Suppressor macrophage treated with lipopolysaccharide for 1 hour (primary cell): ENCODE measurements at regions not wholly inside any gene's neighbourhood (a gene's known extent, or its start where the extent isn't known, plus 50 kb on each side); places are given as distances from the start of the nearest gene placed in this dataset.
A peak's percentile ranks its signal among the peaks of the same experiment; 100 is the strongest.
"Not testable (repeated sequence)": the region's sequence is repeated elsewhere in the genome, so short reads cannot be mapped to it uniquely, and the experiment has no call there.

ENCODE experiments used
- DNase-seq, 3 donors: peaks; one replicate each; pipeline ENCODE4 v3.0.0-alpha.2; 2020 to 2022

DNA sequence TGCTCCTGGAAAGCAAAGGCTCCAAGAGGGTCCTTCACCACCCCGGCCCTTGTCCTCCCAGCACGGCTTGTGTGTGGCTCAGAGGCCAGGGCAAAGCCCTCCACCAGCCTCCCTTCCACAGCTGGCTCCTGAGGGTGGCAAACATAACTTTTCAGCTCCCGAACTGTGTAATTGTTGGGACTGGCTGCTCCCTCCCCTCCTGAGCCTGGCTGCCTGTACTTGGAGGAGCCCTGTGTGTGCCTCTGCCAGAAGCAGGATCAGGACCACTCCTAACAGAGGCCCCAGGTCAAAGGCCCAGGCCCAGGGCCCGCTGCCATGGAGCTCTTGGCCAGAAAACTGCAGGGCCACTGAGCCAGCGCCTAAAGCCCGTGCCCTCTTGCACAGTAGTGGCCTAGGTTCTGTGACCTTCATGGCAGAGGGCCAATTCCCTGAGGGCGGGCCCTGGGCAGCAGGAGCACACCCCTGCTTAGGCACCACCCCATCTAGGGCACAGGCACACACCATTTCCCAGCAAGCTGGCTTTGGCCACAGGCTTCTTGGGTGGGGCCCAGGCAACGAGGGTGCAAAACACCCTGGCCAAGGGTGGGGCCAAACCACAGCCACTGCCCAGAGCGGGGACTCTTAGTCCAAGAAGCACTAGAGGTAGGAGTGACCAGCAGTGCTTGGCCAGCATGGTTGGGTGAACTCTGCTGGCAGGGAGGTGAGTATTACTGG is 201.2 kb downstream of the TBC1D2B start:
- not testable (repeated sequence) for DNase-seq

DNA sequence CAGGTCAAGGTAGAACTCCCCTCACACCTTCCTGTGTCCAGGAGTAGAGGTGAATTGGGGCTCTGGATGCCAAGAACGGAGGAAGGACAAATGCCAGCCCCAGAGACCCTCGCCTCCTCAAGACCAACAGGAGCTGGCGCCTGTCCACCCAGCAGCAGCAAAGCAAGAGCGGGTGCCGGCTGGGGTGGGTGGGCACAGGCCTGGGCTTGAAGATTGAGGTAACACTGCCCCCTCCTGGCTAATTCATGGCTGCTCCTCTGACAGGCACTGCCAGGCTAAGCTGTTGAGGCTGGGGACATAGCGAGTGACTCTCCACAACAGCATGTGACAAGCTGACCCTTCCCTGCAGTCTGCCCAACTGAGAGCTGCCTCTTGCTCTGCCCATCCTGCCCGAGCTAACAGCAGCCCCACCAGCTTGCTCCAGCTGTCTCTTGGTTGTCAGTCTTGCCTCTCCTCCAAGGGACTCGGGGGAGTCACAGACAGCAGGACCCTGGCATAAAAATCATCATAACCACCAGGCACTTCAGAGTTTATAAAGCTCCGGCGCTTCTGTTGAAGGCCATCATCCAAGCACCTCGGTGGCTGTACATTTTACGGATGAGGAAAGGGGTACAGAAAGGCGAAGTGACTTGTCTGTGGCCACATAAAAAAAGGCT is 202.3 kb downstream of the TBC1D2B start:
- peak; percentile 57 to 73 (median 71) for DNase-seq

DNA sequence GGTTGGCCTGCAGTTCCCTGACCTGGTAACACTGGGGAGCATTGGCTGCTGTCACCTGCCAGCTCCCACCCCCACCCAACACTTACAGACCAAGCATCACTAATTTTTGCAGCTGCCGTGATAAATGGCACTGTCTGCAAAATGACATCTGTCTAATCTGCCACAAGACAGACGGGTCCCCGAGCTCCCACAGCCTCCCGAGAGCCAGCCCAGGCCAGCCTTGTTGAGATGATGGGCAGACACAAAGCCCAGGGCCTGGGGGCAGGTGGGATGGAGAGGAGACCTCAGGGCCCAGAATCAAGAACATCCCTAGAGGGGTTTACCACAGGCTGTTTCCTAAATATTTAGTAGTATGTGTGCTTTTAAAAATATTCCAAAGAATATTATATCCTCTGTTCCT is 203.4 kb downstream of the TBC1D2B start:
- no peak for DNase-seq

DNA sequence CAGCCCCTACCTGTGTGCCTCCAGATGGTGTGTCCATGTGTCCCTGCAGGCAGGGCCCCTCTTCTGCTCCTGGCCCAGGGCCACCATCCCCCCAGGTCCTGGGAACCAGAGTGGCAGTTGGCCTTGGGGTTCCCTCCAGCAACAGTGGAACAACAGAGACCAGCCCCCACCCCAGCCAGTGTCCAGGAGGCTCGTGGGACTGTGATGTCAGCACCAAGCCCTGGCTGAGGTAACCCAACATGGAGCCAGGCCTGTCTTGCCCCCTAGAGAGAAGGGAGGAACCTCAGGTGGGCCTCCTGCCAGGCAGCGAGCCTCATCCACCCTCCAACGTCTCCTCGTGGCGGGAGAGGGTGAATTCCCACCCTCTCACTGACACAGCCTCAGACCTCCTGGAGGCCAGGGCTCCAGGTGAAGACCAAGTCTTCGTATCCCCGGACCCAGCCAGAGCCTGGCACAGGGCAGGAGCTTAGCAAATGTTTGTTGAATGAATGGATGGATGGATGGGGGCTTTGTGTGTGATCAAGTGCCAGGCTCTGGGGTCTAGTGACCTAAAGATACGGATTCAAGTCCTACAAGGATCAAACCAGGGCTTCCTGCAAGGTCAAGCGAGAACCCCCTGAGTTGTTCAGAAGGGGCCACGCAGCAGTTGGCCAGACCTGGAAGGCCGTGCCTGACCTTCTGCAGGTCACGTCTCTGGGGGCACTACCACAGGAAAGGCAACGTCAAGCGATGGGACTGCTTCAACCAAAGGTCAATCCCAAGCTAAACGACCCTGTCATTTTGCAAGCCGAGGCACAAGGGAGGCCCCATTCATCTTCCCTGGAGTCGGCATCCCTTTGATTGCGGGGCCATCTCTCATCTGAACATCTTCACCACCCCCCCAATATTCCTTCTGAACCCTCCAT is 204.7 kb downstream of the TBC1D2B start:
- DNase-seq: not testable (repeated sequence)

DNA sequence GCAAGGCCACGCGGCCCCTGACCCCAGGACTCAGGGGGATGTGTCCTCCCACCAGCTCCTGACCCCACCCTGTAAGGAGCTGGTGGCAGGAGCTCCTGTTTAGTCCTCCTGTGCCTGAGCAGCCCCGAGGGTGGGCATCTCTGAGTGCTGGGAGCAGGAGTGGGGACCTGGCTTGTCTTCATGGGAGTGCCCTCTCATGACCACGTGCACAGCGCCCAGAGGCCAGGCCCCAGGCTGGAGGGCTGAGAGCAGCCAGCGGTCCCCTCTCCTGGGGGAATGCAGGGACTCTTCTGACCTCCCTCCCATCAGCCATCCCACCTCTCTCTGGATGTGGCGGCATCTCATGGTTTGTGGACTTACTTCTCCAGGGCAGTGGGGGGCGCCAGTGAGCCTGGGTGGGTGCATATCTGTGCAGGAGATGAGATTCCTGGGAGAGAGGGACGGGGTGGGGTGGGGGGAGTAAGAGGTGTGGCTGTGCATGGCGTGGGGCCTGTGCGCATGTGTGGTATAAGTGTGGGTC is 205.6 kb downstream of the TBC1D2B start:
- peak in 1 of 3 donors; percentile 18 for DNase-seq

DNA sequence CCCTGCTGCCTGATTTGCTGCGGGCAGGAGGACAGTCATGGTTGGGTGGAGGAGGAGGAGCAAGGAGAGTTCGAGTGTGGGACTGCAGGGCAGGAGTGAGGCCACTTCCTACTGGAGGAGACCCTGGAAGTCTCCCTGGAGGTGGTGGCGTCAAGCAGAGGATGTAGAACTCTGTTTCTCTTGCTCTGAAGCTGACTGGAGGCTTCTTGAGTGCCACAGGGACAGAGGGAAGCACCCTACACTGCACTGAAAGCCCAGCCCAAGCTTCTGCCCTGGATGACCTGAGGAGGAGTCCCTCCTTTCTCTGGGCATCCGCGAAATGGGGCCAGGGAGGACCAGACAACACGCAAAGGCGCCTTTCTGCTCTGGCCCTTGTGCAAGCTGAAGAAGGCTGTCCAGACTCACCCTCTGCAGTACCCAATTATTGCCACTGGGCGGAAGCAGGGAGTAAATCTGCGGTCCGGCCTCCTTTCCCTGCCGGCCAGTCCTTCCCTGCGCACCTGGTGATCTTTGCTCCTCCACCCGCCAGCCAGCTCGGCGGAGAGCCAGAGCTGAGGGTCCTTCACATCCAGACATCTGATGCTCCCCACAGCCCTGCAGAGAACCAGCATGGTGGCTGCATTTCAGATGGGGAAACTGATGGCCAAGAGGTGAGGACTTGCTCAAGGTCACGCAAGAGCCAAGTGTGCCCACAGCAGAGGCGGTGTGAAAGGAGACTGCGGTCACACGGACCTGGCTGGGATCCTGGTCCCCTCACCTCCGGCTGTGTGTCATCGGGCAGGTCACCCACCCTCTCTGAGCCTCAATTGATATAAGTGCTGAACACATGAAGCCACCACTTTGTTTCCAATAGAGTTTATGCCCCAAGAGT is 207.1 kb downstream of the TBC1D2B start:
- peak; percentile 50 to 74 (median 66) for DNase-seq

DNA sequence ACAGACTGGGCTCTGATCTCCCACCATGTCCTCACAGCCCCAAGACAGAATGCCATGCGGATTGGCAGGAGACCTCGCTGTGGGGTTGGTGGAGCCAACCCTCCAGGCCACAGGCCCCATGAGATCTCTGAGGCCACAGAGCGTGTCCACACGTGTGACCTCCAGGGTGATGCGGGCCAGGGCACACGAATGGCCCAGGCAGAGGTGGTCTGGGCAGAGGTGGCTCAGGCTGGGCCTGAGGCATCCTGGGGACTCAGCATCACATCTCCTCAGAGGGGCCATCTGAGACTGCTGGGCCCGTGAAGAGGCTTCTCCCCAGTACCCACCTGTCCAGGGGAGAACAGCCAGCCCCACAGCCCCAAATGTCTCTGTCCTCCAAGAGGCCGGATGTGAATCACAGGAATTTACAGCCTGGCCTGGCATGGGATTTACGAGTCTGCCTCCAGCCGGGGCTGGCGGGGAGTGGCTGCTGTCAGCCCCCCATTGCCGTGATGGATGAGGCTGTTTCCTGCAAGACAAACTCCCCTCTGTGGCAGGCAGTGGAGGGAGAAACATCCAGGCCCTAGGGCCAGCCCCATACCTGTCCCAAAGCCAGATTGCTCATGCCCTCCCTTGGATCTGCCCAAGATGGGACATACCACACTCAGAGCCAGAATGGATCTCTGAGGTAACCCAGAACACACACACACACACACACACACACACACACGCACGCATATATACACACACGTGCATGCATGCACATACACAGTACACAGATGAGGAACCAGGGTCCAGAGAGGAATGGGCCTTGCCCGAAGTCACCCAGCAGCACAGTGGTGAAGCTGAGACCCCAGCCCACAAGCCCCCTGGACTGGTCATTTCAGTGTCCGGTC is 208.3 kb downstream of the TBC1D2B start:
- no peak for DNase-seq

DNA sequence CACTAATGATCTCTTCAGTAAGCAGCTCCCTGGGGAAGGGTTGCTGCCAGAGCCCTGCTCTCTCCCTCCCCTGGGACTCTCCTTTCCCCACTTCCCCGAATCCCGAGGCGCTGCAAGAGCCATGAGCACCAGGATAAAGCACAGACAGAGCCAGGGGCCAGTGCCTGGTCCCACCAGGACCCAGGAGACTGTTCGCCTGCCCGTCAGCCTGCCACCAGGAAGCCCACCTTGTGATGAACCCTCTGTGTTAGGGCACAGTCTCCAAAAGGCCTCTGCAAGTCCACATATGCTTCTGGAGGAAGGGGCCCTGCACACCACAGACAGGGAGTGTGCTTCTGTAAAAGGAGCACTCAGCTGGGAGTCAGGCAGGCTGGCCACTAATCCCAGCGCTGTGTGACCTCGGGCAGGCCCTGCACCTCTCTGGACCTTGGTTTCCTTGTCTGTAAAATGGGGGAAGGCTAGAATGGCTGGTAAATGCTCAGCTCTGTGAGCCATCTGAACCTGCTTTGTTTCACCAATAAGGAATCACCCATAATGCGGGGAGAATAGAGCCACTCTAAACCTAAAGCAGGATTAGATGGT is 209.4 kb downstream of the TBC1D2B start:
- not testable (repeated sequence) for DNase-seq

DNA sequence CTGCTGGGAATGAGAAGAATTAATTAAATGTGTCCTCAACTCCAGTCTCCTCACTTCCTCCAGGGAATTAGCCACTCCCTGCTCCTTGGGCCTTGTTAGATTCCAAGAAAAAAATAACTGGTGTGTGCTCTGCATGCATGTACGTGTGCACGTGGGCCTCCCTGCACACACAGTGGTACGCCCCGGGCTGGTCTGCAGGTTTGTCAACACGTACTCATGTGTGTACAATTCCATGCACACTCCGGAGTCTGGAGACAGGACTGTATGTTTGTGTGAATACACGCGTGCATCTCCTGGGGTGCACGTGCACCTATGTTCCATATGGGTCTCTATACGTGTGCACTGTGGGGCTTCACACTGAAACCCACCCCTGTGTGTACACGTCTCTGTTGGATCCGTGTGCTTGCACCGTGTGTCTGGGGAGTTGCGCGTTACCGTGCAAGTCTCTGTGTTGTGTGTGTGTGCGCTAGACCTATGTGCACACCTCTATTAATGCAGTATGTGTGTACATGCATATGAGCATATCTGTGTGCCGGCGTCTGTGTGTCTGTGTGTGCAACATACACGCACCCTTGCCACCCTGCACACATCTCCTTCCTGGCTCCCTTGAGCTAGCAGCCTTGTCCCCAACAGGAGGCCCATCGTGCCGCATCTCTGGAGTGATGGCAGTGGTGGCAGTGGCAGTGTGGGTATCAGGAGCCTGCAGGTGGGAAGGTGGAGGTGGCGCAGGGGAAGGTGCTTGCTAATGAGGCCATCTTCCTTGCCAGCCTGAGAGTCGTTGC is 210.1 kb downstream of the TBC1D2B start:
- DNase-seq: no peak

DNA sequence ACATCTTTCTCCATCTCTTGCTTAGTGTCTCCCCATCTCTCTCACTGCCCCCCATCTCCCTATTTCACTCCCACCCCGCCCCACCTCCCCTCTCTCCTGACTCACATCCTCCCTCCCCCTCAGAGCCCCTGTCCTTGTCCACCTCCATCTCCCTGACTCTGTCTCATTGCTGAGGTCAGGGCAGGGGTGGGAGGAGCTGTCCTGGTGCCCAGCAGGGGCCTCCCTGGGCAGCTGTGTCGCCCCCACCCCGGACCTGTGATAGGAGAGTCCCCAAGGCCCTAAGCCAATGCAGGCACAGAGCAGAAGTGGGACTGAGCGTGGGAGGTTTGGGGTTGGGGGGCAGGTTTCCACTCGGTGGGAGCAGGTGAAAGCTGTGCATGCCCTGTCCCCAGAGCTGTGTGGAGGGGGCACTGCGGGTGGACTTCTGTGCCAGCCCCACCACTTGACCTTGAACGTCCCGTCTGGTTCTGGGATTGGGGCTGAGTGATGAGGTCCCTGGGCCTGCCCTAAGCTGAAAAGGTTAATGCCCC is 210.8 kb downstream of the TBC1D2B start:
- DNase-seq: no peak

DNA sequence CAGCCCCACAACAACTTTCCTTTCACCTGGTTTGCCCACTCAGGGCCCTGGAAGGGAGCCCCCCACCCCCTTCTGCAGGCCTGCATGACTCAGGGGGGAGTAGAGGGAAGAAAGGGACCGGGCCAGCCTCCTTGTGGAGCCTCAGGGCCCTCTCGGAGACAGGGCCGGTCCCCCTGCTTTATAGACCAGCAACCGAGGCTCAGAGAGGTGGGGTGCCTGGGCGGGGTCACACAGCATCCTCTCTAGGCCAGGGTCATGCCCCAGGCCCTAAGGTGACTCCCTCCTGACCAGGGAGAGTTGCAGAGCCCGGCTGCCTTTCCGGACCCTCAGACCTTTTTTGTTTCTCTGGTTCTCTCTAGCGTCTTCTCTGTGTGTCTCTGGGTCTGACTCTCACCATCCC is 211.3 kb downstream of the TBC1D2B start:
- no peak for DNase-seq

DNA sequence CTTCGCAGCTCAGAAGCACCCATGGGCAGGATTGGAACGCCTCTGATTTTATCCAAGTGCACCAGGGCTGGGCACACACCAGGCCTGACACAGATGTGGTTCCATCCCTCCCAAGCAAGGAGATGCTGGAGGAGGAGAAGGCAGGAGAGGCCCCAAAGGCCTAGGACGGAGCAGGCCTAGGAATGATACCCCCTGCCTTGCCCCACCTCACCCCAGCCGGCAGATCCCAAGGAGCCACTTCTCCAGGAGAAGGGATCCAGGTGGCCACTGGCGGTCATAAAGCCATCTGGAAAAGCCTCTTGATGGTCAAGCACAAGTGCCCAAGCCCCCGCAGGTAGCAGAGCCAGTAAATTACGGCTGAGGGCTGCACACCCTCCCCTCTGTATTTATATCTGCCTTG is 211.8 kb downstream of the TBC1D2B start:
- no peak for DNase-seq

DNA sequence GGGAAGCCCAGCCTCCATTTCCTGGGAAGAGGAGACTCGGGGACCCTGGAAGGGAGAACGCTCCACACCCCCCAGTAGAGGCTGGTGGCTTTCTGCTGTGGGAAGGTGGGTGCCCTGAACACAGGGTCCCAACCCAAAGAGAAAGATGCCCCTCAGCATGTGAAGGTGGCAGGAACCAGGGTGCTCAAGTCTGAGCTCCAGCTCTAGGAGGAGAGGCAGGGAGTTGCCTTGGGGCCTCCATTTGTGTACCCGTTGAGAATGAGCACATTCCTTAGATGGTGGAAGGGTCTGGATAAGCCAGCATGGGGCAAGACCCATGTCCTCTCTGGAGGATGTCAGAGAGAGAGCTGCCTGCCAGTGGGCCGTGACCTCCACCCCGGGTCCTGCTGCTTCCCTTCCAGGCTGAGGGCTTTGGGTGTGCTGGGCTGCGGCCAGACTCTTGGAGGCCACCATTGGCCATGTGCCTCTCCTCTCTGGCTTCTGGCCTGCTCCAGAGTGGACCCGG is 212.4 kb downstream of the TBC1D2B start:
- no peak for DNase-seq

DNA sequence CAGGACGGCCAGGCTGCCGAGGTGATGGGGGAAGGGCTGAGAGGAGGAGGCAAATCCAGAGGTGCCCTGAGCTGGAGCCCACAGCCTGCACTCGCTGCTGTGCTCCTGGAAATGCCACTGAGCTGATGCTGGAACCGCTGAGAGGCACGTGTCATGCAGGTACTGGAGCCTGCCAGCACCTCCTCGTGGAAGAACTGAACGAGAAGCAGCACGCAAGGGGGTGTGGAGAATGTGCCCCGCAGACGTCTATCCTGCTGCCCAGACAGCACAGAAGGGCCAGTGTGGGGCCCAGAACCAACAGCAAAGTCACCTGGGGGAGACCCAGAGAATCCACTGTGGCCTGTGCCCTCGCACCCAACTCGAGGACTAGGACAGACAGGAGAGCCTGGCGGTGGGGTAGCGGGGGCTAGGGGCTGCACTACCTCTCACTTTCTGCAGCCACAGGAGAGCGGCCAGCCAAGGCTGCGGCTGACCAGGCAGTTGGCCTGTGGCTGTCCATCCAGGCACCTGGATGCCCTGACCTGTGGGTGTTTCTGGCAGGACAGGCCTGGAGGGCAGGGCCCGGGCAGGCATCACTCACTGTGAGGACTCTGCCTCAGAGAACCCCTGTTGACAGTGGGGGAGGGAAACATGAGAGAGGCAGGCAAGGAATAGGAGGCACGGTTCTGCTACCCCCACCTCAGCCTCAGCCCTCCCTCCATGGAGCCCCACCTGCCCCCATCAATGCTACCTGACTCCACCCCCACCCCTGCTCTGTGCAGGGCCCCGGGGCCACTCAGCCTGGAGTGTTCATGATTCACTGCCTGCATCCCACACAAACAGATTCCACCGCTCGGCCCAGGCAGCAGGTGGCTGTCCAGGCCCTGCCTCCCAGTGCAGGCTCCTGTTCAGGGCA is 213.1 kb downstream of the TBC1D2B start:
- DNase-seq: no peak

DNA sequence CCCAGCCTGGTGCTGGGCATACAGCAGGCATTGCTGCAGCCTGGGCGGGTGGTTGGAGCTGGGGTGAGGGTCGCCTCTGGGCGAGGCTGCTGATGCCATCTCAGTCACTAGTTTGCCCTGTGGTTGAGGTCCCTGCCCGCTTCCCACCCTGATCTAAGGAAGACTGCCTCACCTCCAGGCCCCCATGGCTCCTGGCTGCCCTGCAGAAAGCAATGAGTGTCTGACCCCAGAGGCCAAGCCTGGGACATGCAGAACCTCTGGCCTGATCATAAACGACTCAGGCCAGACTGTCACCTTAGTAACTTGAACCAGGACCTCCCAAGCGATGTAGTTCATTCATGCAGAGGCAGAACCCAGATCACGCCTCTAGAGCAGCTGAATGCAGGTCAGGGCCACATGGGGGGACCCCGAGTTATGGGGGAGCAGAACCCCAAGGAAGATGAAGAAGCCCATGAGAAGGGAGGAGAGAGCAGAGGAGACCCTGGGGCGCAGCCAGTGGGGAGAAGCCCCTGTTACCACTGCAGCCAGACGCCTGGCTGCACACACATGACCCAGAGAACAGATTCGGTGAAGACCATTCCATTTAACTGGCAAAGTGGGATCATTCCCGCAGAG is 213.9 kb downstream of the TBC1D2B start:
- DNase-seq: no peak

DNA sequence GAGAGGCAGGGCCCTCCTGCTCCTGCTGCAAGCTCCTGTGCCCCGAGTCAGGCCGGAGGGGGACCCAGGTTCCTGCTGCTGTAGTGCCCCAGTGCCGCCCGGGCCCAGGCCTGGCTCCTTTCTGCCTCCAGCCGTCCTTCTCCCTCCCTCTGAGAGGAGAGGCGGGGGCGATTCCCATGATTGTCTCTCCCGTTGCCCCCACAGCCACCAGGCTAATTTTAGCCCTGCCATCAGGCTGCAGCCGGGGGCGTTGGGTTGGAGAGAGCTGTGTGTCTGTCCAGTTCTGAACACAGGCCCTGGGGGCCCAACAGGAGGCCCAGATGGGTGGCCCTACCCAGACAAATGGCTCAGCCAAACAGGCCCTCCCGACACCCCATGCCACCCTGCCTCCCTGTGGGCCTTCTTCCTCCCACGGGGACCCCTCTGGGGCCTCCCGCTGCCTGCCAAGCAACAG is 214.8 kb downstream of the TBC1D2B start:
- peak in 1 of 3 donors; percentile 31 for DNase-seq

DNA sequence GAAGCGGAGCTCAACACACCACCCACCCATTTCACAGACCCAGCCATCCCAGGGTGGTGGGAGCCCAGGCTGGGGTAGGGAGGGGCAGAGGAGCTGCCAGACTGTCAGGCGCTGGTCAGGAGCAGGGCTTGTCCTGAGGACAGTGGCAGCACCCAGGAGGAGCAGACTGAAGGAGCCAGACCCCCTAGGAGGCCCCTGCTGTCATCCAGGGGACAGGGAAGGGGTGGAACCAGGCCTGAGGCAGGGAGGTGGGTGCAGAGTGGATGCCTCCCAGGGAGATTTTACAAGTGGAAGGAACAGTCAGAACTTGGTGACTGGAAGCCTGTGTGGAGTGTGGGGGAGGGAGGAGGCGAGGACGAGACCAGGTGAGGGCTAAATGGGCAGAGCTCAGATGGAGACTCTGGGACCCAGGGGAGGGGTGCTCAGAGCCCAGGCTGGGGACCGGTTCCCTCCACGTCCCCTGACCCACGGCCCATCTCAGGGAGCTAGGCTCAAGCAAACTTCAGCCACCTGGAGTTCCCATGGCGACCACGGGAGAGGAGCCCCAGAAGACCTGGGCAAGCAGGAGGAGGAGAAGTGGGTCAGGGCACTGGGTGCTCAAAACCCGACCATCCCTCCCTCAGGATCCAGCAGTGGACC is 215.4 kb downstream of the TBC1D2B start:
- not testable (repeated sequence) for DNase-seq
